Loucy (cell line): ENCODE measurements at regions not wholly inside any gene's neighbourhood (a gene's known extent, or its start where the extent isn't known, plus 50 kb on each side); places are given as distances from the start of the nearest gene placed in this dataset.

Source experiments
- H2AFZ ChIP-seq: fragments of 200-600 bp; sonication (generic); 2 replicates; pipeline ENCODE4 v1.6.0; 2016; ENCODE audit warnings: antibody characterized with exemption, mild to moderate bottlenecking, low read length, moderate library complexity
- H3F3A ChIP-seq: fragments of 200-600 bp; 2 replicates; pipeline ENCODE4 v1.6.0; 2016; ENCODE audit warnings: antibody characterized with exemption, low read depth, mild to moderate bottlenecking
- H3K27me3 ChIP-seq: fragments of 200-600 bp; sonication (generic); 2 replicates; pipeline ENCODE4 v1.6.1; 2014; ENCODE audit warnings: low read length, mild to moderate bottlenecking; ENCODE audit not compliant: insufficient read depth, poor library complexity, severe bottlenecking
- H3K36me3 ChIP-seq: fragments of 200-600 bp; sonication (generic); 2 replicates; pipeline ENCODE4 v1.6.1; 2016; ENCODE audit warnings: low read length; ENCODE audit not compliant: insufficient read depth
- H3K4me1 ChIP-seq: fragments of 200-600 bp; sonication (generic); 2 replicates; pipeline ENCODE4 v1.5.1; 2014; ENCODE audit warnings: low read length, mild to moderate bottlenecking; ENCODE audit not compliant: insufficient read depth, poor library complexity, severe bottlenecking
- H3K4me2 ChIP-seq: fragments of 200-600 bp; sonication (generic); 2 replicates; pipeline ENCODE4 v1.6.0; 2014; ENCODE audit warnings: antibody characterized with exemption, low read length, low read depth, mild to moderate bottlenecking; ENCODE audit not compliant: poor library complexity, severe bottlenecking
- H3K4me3 ChIP-seq: fragments of 200-600 bp; sonication (generic); 2 replicates; pipeline ENCODE4 v1.5.1; 2014; ENCODE audit warnings: low read length, mild to moderate bottlenecking, mixed read lengths; ENCODE audit not compliant: poor library complexity, severe bottlenecking
- H3K79me2 ChIP-seq: fragments of 200-600 bp; sonication (generic); 2 replicates; pipeline ENCODE4 v1.6.1; 2014; ENCODE audit warnings: low read length; ENCODE audit not compliant: insufficient read depth
- H3K9ac ChIP-seq: fragments of 200-600 bp; sonication (generic); 2 replicates; pipeline ENCODE4 v1.6.0; 2014; ENCODE audit warnings: mild to moderate bottlenecking, low read depth, low read length, moderate library complexity; ENCODE audit not compliant: poor library complexity, severe bottlenecking
- H3K9me2 ChIP-seq: fragments of 200-600 bp; sonication (generic); replicated peaks from 2 replicates; pipeline ENCODE4 v1.6.1; 2016; ENCODE audit warnings: low read depth, low read length, mixed read lengths
- H3K9me3 ChIP-seq: fragments of 200-600 bp; sonication (generic); 2 replicates; pipeline ENCODE4 v1.6.1; 2014; ENCODE audit warnings: mild to moderate bottlenecking, antibody characterized with exemption, low read length, low read depth; ENCODE audit not compliant: insufficient read depth
- H4K20me1 ChIP-seq: fragments of 200-600 bp; sonication (generic); 2 replicates; pipeline ENCODE4 v1.6.0; 2014; ENCODE audit warnings: antibody characterized with exemption, low read length, mild to moderate bottlenecking; ENCODE audit not compliant: insufficient read depth, poor library complexity, severe bottlenecking
- CTCF ChIP-seq: fragments of 200-600 bp; sonication (generic); conservative IDR thresholded peaks from 2 replicates; pipeline ENCODE4 v1.5.1; 2014; ENCODE audit warnings: mild to moderate bottlenecking, antibody characterized with exemption, low read length
- EZH2phosphoT487 ChIP-seq: fragments of 200-600 bp; IDR thresholded peaks from 2 replicates; pipeline ENCODE4 v1.6.1; 2018; ENCODE audit warnings: antibody characterized with exemption, mild to moderate bottlenecking, moderate library complexity, borderline replicate concordance

- H3K27me3 ChIP-seq: no peaks in the 10 kb centered on the region
Measured at GRCh38 chr14:76585616-76586015, 175.7 kb upstream of the VASH1 start.

GRCh38 chr14:76589246-76589645 lies 172.0 kb upstream of the VASH1 start:
- Histone ChIP-seq H3K27me3 (no peaks in the 10 kb centered on the region), H3F3A (no peaks in the 10 kb centered on the region), H3K4me1 (no peaks in the 10 kb centered on the region), H3K36me3 (no peaks in the 10 kb centered on the region), H3K79me2 (no peaks in the 10 kb centered on the region), H3K4me3 (no peak overlapping the region), H3K9me2 (no peaks in the 10 kb centered on the region), H2AFZ (no peak overlapping the region), H4K20me1 (no peaks in the 10 kb centered on the region), H3K4me2 (no peak overlapping the region), H3K9me3 (no peaks in the 10 kb centered on the region), H3K9ac (no peak overlapping the region)
- no peak for TF ChIP-seq CTCF
- TF ChIP-seq EZH2phosphoT487: no peak

More at GRCh38 chr14:76585616-76586015, 175.7 kb upstream of the VASH1 start:
- no peak overlapping the region for H3K4me2 ChIP-seq
- H3K36me3 ChIP-seq: no peaks in the 10 kb centered on the region
- no peaks in the 10 kb centered on the region for H3K9me3 ChIP-seq
- H4K20me1 ChIP-seq: no peaks in the 10 kb centered on the region
- H3K9ac ChIP-seq: no peak overlapping the region
- H3K9me2 ChIP-seq: no peaks in the 10 kb centered on the region
- H3K4me1 ChIP-seq: no peaks in the 10 kb centered on the region
- no peaks in the 10 kb centered on the region for H3F3A ChIP-seq
- no peak for TF ChIP-seq CTCF
- no peak for TF ChIP-seq EZH2phosphoT487
- H3K4me3 ChIP-seq: no peak overlapping the region
- no peak overlapping the region for H2AFZ ChIP-seq
- no peaks in the 10 kb centered on the region for H3K79me2 ChIP-seq

- no peaks in the 10 kb centered on the region for H4K20me1 ChIP-seq
Measured at GRCh38 chr14:76591266-76591665, 170.0 kb upstream of the VASH1 start.

More at GRCh38 chr14:76591266-76591665, 170.0 kb upstream of the VASH1 start:
- TF ChIP-seq EZH2phosphoT487 (no peak), CTCF (no peak)
- no peaks in the 10 kb centered on the region for H3K4me1 ChIP-seq
- no peak overlapping the region for H2AFZ ChIP-seq
- no peaks in the 10 kb centered on the region for H3F3A ChIP-seq
- no peak overlapping the region for H3K9ac ChIP-seq
- H3K27me3 ChIP-seq: no peaks in the 10 kb centered on the region
- H3K4me2 ChIP-seq: no peak overlapping the region
- no peaks in the 10 kb centered on the region for H3K9me3 ChIP-seq
- no peaks in the 10 kb centered on the region for H3K9me2 ChIP-seq
- no peak overlapping the region for H3K4me3 ChIP-seq
- H3K79me2 ChIP-seq: no peaks in the 10 kb centered on the region
- H3K36me3 ChIP-seq: no peaks in the 10 kb centered on the region
